ENCODE measurements at regions not wholly inside any gene's neighbourhood (a gene's known extent, or its start where the extent isn't known, plus 50 kb on each side); places are given as distances from the start of the nearest gene placed in this dataset.

DNA sequence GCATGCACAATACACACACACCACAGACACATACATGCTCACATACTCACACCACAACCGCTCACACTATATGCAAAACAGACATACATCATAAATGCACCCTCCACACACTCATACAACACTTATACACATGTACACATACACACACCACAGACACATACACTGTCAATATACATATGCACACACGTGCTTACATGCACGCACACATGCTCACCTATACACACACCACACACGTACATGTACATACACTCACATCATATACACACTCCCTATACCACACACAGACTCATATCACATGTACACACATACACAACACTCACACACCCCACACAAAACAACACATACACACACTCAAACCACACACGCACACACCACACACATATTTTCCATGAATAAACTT lies 885.3 kb downstream of the TBC1D22A start:
- no peak for DNase-seq

DNA sequence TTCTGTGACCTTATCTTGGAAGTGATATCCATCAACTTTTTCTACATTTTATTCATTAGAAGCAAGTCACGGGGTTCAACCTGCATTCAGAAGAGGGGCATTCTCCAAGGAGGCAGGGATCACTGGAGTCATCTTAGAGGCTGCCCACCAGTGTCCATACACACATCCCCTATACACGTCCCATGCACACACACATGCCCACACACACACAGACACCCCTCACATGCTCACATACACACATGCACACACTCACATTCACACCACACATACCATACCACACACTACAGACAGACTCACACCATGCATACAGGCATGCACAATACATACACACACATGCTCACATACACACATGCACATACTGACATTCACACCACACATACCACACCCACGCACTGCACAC lies 884.7 kb downstream of the TBC1D22A start:
- no peak for DNase-seq

DNA sequence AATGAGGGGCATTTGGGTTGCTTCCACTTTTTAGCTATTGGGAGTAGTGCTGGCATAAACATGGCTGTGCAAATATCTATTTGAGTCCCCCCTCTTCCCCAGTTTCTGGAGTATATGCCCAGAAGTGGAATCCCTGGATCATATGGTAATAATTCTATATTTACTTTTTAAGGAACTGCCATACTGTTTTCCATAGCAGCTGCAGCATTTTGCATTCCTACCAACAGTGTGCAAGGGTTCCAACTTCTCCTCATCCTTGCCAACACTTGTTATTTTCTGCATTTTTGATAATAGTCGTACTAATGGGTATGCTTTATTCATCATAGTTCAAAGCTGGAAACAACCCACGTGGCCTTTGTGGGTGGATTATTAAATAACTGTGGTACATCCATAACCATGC lies 883.5 kb downstream of the TBC1D22A start:
- DNase-seq: no peak

DNA sequence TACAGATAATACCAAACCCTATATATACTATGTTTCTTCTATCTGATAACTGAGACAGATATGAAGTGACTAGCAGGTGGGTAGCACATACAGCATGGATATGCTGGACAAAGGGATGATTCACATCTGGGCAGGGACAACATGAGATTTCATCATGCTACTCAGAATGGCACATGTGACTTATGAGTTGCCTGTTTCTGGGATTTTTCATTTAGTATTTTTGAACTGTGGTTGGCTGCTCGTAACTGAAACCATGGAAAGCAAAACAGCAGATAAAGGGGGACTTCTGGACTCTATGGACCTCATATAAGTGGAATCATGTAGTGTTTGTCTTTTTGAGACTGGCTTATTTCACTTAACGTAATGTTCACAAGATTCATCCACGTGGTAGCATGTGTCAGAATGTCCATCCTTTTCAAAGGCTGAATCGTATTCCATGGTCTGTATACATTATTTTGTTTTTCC lies 883.0 kb downstream of the TBC1D22A start:
- DNase-seq: no peak

- no peak for DNase-seq
Observed at GRCh38 chr22:47634347-47634746, 871.9 kb downstream of the TBC1D22A start.

DNA sequence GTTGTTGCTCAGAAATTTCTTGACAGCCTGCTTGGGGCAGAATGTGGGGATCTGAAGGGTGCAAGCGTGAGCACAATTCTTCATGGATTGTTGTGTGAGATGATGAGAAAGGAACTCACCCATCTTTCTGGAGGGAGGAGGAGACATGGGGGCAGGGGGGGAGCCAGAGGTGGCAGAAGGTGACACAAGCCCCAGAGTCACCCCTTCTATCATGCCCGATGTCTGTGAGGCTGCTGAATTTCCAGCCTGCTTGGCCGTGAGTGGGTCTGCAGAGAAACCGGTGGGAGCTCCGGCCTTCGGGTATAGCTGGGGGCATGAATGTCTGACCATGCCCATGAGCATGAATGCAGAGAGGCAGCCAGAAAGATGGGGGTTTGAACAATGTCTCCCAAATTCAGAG lies 870.7 kb downstream of the TBC1D22A start:
- no peak for DNase-seq

DNA sequence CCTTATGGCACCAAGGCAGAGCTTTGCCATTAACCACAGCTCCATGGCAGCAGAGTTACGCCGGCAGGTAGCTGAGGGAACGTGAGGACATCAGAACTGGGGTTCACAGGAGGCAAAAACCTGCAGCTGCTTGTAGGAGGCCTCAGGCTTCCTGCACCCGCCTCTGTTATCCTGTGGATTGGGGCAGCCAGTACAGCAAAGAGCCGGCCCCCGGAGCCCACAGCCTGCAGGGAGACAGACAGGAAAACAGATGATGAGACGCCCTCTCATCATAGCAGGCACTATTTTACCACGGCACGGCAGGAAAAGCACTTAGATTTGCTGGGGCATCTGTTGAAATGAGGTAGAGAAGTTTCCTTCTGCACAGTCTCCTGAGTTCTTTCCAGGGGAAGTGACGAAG lies 870.3 kb downstream of the TBC1D22A start:
- DNase-seq: no peak

DNA sequence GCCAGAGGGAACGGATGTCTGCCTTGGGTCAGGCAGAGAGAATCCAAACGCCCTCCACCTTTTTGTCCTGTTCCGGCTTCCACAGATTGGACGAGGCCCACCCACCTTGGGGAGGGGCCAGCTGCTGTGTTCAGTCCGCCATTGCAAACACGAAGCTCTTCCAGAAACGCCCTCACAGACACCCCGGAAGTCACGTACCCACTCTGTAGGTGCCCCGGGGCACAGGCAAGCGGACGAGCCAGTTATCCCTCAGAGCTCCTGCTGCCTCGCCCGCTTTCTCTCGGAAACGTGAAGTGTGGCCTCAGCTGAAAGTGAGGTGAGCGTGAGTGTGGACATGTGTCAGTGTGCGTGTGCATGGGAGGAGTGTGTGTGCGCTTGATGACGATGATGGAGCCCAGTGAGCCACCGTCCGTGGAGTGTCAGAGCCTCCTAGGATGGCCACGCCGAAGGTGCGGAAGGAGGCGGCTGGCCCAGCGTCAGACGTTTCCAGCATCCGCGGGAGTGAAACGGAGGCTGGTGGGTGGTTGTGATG lies 869.2 kb downstream of the TBC1D22A start:
- no peak for DNase-seq

- no peak for DNase-seq
Observed at GRCh38 chr22:47630741-47631534, 868.5 kb downstream of the TBC1D22A start.

DNA sequence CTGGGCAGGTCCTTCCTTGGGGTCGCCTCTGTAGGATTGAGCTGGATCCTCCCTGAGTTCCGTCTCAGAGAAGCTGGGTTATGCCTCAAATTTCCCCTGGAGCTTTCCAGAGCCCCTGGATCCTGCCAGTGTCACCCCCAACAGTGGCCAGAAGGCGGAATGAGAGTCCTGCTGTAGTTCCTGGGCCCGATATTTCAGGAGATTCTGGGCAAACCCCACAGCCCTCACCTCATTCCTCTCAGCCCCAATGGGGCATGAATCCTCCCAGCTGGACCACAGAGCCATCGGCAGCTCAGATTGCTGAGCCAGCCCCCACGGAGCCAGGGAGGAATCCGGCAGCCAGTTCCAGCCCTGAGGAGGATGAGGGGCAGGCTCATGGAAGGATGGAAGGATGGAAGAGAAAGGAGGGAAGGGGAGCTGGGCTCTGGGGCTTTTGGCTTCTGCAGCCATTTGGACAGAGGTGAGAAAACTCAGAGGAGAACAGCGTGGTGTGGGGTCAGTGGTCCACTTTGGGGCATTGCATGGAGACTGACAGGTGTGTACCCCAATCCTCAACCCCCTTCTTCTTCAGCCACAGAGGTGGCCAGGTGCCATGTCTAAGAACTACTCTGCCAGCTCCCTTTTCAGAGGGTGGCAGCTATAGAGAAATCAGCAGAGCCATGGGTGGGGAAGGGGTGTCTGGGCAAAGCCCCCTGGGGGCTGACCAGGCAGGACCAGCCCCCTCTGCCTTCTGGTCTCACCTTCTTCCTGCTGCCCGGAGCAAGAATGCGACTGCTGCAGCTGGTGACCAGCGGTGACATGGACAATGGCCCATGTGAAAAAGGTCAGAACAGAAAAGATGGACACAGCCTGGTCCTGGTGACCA lies 867.6 kb downstream of the TBC1D22A start:
- no peak for DNase-seq

DNA sequence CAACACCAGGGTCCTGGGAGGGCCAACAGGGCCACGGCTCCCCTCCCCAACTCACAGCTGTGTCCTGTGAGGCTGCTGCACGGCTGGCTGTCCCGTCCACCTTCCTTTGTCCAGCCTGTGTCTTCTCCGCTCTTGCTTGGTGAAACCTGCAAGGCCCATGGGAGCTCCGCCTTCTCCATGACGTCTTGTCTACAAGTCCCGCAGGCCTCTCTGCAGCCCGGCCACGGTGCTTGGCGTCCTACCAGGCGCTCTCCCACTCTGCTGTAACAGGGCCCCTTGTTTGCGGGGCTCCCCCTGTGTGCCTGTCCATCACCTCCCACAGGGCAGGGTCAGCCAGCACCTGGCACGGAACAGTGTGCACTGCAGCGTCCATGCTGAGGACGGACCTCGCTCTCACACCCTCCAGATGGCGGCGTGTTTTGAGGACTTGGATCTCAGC lies 866.8 kb downstream of the TBC1D22A start:
- DNase-seq: no peak

GRCh38 chr22:47628477-47629272 lies 866.2 kb downstream of the TBC1D22A start:
- no peak for DNase-seq

- no peak for DNase-seq
Observed at GRCh38 chr22:47627556-47628253, 865.3 kb downstream of the TBC1D22A start.

DNA sequence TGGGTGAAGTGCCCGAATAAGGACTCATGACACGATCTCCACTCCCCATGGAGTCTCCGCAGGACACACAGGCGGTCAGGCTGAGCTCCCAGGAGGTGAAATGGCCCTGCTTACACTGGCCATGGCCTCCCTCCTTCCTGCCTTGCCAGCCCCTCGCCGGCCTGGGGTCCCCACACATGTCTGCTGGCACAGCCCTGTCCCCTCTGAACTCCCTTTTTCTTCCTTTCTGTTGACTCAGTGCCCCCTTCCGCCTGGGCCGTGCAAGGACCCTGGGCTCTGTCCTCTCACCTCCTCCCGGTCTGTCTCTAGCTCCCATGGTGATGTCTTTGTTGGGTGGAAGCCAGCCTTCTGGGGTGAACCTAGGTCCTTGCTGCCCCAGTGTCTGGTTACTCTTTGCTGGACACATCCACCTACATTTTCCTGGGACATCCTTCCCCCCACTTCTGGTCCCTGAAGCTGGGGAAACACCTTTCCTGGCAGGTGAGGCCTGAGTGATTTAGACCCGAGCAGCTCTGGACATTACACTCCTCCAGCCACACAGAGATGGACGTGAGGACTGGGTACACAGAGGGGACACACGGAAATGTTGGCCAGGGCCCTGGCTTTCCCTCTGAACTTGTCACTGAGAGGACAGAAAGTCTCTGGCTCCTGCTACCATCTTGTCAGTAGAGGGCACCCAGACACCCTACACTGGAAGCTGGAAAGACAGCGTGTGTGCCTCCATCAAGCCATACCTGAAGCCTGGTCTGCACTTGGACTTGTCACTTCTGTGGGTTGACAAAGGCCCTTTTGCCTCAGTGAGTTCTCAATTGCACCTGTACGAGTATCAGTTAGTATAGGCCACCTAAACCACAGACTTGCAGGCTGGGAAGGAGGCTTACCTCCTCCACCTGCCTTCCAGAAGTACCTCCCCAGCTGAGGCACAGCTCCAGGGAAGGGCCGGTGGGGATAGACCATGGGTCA lies 864.3 kb downstream of the TBC1D22A start:
- DNase-seq: no peak

- DNase-seq: no peak
Observed at GRCh38 chr22:47625531-47626427, 863.3 kb downstream of the TBC1D22A start.

DNA sequence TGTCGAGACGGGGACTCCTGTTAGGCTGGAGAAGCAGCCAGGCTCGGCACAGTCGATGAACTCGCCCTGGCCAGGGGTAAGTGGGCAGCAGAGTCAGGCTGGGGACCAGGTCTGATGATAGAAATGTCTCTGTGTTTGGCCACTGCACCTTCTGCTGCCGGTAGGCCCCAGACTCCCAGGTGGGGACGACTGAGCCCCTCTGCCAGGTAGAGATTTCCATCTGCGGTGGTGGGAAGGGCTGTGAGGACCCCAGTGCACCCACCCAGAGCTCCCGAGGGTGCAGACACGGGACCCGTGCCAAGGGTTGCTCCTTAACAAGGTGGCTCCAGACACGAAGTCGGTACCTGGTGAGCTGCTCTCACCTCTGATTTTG lies 862.5 kb downstream of the TBC1D22A start:
- DNase-seq: no peak

- no peak for DNase-seq
Observed at GRCh38 chr22:47624252-47625012, 862.0 kb downstream of the TBC1D22A start.

GRCh38 chr22:47623763-47624148 lies 861.3 kb downstream of the TBC1D22A start:
- no peak for DNase-seq
